ELF-1 (cell line): ENCODE measurements at regions not wholly inside any gene's neighbourhood (a gene's known extent, or its start where the extent isn't known, plus 50 kb on each side); places are given as distances from the start of the nearest gene placed in this dataset.

Experiments used
- DNase-seq: peaks from one replicate; pipeline ENCODE4 v3.0.0-alpha.2; 2016; ENCODE audit warnings: low read depth, low spot score

- DNase-seq = no peak
These were observed 609.5 kb downstream of the AACS start for GRCh38 chr12:125674554-125675338.

- DNase-seq = no peak
These were observed 611.1 kb downstream of the AACS start for GRCh38 chr12:125676366-125676765.

- no peak for DNase-seq
These were observed 612.6 kb downstream of the AACS start for GRCh38 chr12:125677829-125678228.

GRCh38 chr12:125678589-125678993, 613.4 kb downstream of the AACS start:
- no peak for DNase-seq

- DNase-seq = peak; percentile 80
These were observed 618.6 kb downstream of the AACS start for GRCh38 chr12:125683748-125684381.

- no peak for DNase-seq
These were observed 619.9 kb downstream of the AACS start for GRCh38 chr12:125684968-125685790.

GRCh38 chr12:125685915-125686314, 620.7 kb downstream of the AACS start:
- no peak for DNase-seq

GRCh38 chr12:125687403-125687802, 622.2 kb downstream of the AACS start:
- no peak for DNase-seq

GRCh38 chr12:125687820-125688219, 622.6 kb downstream of the AACS start:
- no peak for DNase-seq

GRCh38 chr12:125688223-125688622, 623.0 kb downstream of the AACS start:
- no peak for DNase-seq

GRCh38 chr12:125688881-125689280, 623.6 kb downstream of the AACS start:
- DNase-seq = no peak

GRCh38 chr12:125689576-125690410, 624.6 kb downstream of the AACS start:
- DNase-seq = no peak

- no peak for DNase-seq
These were observed 625.6 kb downstream of the AACS start for GRCh38 chr12:125690841-125691240.

GRCh38 chr12:125696054-125696453, 630.8 kb downstream of the AACS start:
- DNase-seq = no peak

GRCh38 chr12:125704803-125705202, 639.6 kb downstream of the AACS start:
- no peak for DNase-seq

- no peak for DNase-seq
These were observed 655.7 kb downstream of the AACS start for GRCh38 chr12:125720961-125721360.

- no peak for DNase-seq
These were observed 668.9 kb downstream of the AACS start for GRCh38 chr12:125734137-125734536.

- no peak for DNase-seq
These were observed 673.0 kb downstream of the AACS start for GRCh38 chr12:125738211-125738610.

GRCh38 chr12:125742413-125742812, 677.2 kb downstream of the AACS start:
- DNase-seq = no peak

GRCh38 chr12:125744201-125744600, 679.0 kb downstream of the AACS start:
- DNase-seq = no peak

- DNase-seq = no peak
These were observed 690.3 kb downstream of the AACS start for GRCh38 chr12:125755512-125755911.
